D721Med (cell line): ENCODE measurements at regions not wholly inside any gene's neighbourhood (a gene's known extent, or its start where the extent isn't known, plus 50 kb on each side); places are given as distances from the start of the nearest gene placed in this dataset.

Source experiments
- DNase-seq: peaks from one replicate; pipeline ENCODE4 v3.0.0; 2011; ENCODE audit warnings: low spot score; ENCODE audit not compliant: insufficient read length
- FAIRE-seq: peaks from 2 replicates; lab custom pipeline; 2011; peaks lifted over from hg19 to GRCh38; lab: Jason Lieb, UNC
- CTCF ChIP-seq: IDR thresholded peaks from 2 replicates; pipeline ENCODE4 v1.5.1; 2012; ENCODE audit warnings: mild to moderate bottlenecking, control low read depth; ENCODE audit not compliant: insufficient read depth; ENCODE audit errors: missing control alignments

- FAIRE-seq (no peak), DNase-seq (no peak)
- TF ChIP-seq CTCF = no peak
Observed at GRCh38 chr5:74384851-74385250, 255.7 kb downstream of the ENC1 start.

DNA sequence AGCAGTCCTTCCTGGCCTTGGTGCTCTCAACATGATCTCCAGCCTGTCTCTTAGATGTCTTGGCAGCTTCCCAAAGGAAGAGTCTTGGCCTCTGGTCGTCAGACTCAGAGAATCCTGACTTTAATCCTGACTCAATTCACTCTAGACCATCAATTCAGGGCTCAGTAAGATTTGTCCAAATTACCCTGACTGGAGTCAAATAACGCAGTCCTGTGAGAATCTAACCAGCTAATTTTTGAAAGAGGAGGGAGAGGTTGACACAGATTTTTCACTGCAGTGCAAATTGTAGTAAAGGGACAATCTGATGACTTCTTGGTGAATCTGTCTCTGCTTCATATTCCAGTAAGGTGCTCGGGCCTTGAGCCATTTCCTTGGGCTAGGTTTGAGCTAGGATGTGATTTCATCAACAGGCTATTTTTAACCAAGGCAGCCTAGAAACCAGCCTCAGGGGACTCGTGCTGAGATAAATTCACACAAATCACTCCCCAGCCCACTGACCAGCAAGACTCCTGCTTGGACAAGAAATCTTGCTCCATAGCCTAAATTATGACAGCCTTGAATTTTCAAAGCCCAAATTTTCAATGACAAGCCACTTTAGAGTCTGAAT is 257.4 kb downstream of the ENC1 start:
- FAIRE-seq (no peak), DNase-seq (no peak)
- no peak for TF ChIP-seq CTCF

DNA sequence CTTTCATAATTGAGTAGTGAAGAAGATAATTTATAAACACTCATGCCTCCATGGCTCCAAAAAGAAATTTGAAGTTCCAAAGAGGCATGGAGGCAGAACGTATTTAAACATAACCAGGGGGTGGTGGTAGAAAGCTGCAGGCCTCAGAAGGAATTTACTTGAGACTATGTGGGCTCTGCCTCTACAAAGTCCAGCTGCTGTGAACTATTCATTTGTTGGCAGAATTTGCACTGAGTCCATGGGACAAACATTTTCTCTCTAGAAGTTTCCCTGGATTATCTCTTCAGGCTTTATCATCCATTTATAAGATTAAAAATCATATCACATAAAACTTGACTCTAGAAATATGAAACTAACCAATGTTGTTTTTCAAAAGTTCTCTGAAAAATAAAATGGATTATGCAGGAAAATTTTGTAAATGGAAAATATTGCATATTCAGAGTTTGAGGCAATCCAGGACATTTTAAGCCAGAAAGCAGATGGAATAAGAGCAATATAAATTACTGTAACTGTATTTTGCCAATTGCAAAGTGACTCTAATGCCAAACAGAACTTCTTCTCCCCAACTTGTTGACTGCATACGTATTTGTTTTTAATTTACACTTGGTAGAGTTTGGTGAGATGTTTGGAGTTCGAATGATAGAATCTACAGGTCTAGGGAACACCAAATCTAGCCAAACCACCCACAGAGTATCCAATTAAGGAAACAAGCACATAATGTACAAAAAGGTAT is 258.2 kb downstream of the ENC1 start:
- no peak for DNase-seq
- no peak for TF ChIP-seq CTCF
- no peak for FAIRE-seq

DNA sequence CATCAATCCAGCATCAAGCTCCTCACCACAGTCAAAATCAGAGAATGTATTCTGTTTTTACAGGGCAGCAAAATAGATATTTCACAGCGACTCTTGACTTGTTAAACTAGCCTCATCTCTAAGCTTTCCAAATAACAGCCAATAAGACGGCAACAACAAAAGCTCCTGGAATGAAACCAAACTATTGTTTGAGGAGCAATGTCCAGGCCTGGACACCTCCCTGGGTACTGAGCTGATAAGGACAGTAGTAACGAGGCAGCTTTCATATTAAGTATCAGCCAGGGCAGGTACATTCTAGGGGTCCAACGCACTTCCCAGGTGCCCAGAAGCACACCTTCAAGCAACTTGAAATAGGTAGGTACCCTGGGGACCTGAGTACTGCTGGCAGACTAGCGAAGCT is 260.3 kb downstream of the ENC1 start:
- no peak for FAIRE-seq
- TF ChIP-seq CTCF = no peak
- DNase-seq = no peak

DNA sequence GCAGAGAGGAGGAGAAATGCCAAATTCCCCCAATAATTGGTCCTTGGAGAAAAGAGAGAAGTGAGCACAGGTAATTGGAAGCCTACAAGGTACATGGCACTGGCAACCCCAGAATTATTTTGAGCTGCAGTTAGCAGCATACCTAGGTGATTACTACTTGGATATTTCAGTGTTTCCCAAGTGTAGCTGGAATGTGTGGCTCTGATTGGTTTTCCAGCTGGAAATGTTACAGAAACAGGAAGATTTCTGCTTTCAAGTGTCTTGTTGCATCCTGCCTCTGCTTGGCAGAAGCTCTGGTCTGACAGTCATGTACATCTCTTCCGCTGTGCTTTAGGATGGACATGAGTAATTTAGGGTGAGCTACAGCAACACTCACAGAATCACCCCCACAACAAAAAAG is 262.1 kb downstream of the ENC1 start:
- DNase-seq (no peak), FAIRE-seq (no peak)
- no peak for TF ChIP-seq CTCF

- FAIRE-seq = no peak
- DNase-seq = no peak
Observed at GRCh38 chr5:74376187-74376586, 264.3 kb downstream of the ENC1 start.

More at GRCh38 chr5:74376187-74376586, 264.3 kb downstream of the ENC1 start:
- no peak for TF ChIP-seq CTCF
